ENCODE measurements at regions not wholly inside any gene's neighbourhood (a gene's known extent, or its start where the extent isn't known, plus 50 kb on each side); places are given as distances from the start of the nearest gene placed in this dataset.

DNA sequence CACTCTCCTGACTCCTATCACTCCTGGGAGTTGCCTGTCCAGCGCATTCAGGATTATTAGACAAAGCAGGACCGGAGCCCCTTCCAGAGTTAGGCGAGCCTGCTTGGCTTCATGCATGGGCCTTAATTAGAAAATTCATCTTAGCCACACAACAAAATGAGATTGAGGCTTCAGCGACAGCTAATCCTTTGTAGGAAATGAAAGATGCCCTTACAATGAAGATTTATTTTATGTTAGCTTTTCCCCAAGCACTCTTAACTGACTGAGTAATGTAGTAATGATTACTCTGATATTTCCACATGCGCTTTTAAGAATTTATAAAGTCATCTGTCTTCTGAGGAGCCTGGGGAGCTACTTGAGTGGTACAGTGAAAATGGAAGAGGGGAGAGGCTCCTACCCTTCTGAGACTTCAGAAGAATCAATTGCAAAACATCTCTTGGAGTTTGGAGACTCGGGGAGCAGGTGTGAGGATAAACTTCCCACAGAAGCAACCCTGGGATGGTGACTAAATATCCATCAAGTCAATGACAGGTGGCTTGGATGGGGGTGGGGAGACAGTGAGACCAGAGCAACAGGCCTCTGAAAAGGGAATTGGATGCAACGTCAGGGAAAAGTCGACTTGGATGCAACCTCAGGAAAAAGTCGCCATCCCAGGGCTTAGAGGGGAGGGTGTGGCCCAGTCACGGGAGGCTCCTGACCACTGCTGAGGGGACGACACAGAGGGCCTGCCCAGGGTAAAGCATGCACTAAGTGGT is 434.5 kb upstream of the B3GAT1 start:
- Histone ChIP-seq H3K9ac (ENCODE audit: low read length) (no peak overlapping the region), H3K36me3 (ENCODE audit: insufficient read depth, low read length) (no peaks in the 10 kb centered on the region), H3K27me3 (ENCODE audit: insufficient read depth, low read length) (no peaks in the 10 kb centered on the region), H3K4me3 (ENCODE audit: insufficient read depth, low read depth, low read length) (no peak overlapping the region), H4K20me1 (ENCODE audit: insufficient read depth, low read length) (no peaks in the 10 kb centered on the region), H2AFZ (ENCODE audit: low read depth, low read length) (no peak overlapping the region), H3K4me2 (ENCODE audit: low read length) (no peak overlapping the region), H3K9me3 (ENCODE audit: insufficient read depth, low read depth, low read length) (no peaks in the 10 kb centered on the region), H3K27ac (ENCODE audit: low read depth, low read length) (no peak overlapping the region), H3K4me1 (ENCODE audit: insufficient read depth, low read length) (no peaks in the 10 kb centered on the region), H3K79me2 (ENCODE audit: insufficient read depth, low read length) (no peaks in the 10 kb centered on the region)
- H3K4me3 Mint-ChIP-seq (ENCODE audit: unreplicated experiment), result no peak overlapping the region
- TF ChIP-seq EZH2 (IDR thresholded peaks at IDR 0.05; ENCODE audit: insufficient read depth, low read length) (no peak), CTCF (IDR thresholded peaks at IDR 0.05; ENCODE audit: insufficient read depth, low read depth, low read length) (no peak)
- FAIRE-seq (no peak), DNase-seq (ENCODE audit: low read depth) (no peak)
- no peaks in the 10 kb centered on the region for H3K4me1 Mint-ChIP-seq (ENCODE audit: low read depth, unreplicated experiment)
- peaks cover 35% of the 10 kb centered on the region for H3K27me3 Mint-ChIP-seq (ENCODE audit: low read depth, unreplicated experiment)
- no peak overlapping the region for H3K27ac Mint-ChIP-seq (ENCODE audit: unreplicated experiment)
- no peaks in the 10 kb centered on the region for H3K9me3 Mint-ChIP-seq (ENCODE audit: unreplicated experiment)
- H3K36me3 Mint-ChIP-seq (ENCODE audit: low read depth, unreplicated experiment), result no peaks in the 10 kb centered on the region

GRCh38 chr11:134845474-134846327 is 433.7 kb upstream of the B3GAT1 start:
- no peak for FAIRE-seq
- no peak overlapping the region for H3K4me3 Mint-ChIP-seq (ENCODE audit: unreplicated experiment)
- DNase-seq (ENCODE audit: low read depth), result no peak

More at GRCh38 chr11:134845474-134846327, 433.7 kb upstream of the B3GAT1 start:
- Mint-ChIP-seq H3K27me3 (ENCODE audit: low read depth, unreplicated experiment) (peaks cover 42% of the 10 kb centered on the region), H3K27ac (ENCODE audit: unreplicated experiment) (no peak overlapping the region), H3K4me1 (ENCODE audit: low read depth, unreplicated experiment) (no peaks in the 10 kb centered on the region), H3K36me3 (ENCODE audit: low read depth, unreplicated experiment) (no peaks in the 10 kb centered on the region), H3K9me3 (ENCODE audit: unreplicated experiment) (no peaks in the 10 kb centered on the region)
- H4K20me1 ChIP-seq (ENCODE audit: insufficient read depth, low read length), result no peaks in the 10 kb centered on the region
- no peaks in the 10 kb centered on the region for H3K4me1 ChIP-seq (ENCODE audit: insufficient read depth, low read length)
- H3K27ac ChIP-seq (ENCODE audit: low read depth, low read length), result no peak overlapping the region
- H3K4me2 ChIP-seq (ENCODE audit: low read length), result no peak overlapping the region
- H3K4me3 ChIP-seq (ENCODE audit: insufficient read depth, low read depth, low read length), result no peak overlapping the region
- no peak overlapping the region for H2AFZ ChIP-seq (ENCODE audit: low read depth, low read length)
- TF ChIP-seq EZH2 (IDR thresholded peaks at IDR 0.05; ENCODE audit: insufficient read depth, low read length), result no peak
- TF ChIP-seq CTCF (IDR thresholded peaks at IDR 0.05; ENCODE audit: insufficient read depth, low read depth, low read length), result no peak
- no peaks in the 10 kb centered on the region for H3K9me3 ChIP-seq (ENCODE audit: insufficient read depth, low read depth, low read length)
- no peak overlapping the region for H3K9ac ChIP-seq (ENCODE audit: low read length)
- no peaks in the 10 kb centered on the region for H3K27me3 ChIP-seq (ENCODE audit: insufficient read depth, low read length)
- H3K36me3 ChIP-seq (ENCODE audit: insufficient read depth, low read length), result no peaks in the 10 kb centered on the region
- no peaks in the 10 kb centered on the region for H3K79me2 ChIP-seq (ENCODE audit: insufficient read depth, low read length)

All from astrocyte (in vitro differentiated cells and primary cell).